Sigmoid colon (tissue), 4 donors: ENCODE measurements at regions not wholly inside any gene's neighbourhood (a gene's known extent, or its start where the extent isn't known, plus 50 kb on each side); places are given as distances from the start of the nearest gene placed in this dataset.

Source experiments
- EP300 ChIP-seq, 4 donors: sonication (generic); formaldehyde crosslinking; IDR thresholded peaks; one replicate each; pipeline ENCODE4 v1.6.1; 2017; ENCODE audit warnings: antibody characterized with exemption in 4 of 4
- POLR2A ChIP-seq, 2 donors: fragments of 450-650 bp; IDR thresholded peaks; one replicate each; pipeline ENCODE4 v1.6.1; 2016; ENCODE audit warnings: antibody characterized with exemption in 2 of 2, mild to moderate bottlenecking in 2 of 2, moderate library complexity in 2 of 2
- POLR2AphosphoS5 ChIP-seq, 4 donors: sonication (generic); formaldehyde crosslinking; IDR thresholded peaks; one replicate each; pipeline ENCODE4 v1.6.1; 2017; ENCODE audit warnings: antibody characterized with exemption in 4 of 4
- TF ChIP-seq, protein P1 (sequence below), 4 experiments: fragments of 450-650 bp in 3 of 4; fragments of 200-600 bp in 1 of 4; IDR thresholded peaks; one replicate each; pipeline ENCODE4 v1.5.1; 2016 to 2019; ENCODE audit warnings: antibody characterized with exemption in 4 of 4, mild to moderate bottlenecking in 3 of 4, moderate library complexity in 2 of 4

DNA sequence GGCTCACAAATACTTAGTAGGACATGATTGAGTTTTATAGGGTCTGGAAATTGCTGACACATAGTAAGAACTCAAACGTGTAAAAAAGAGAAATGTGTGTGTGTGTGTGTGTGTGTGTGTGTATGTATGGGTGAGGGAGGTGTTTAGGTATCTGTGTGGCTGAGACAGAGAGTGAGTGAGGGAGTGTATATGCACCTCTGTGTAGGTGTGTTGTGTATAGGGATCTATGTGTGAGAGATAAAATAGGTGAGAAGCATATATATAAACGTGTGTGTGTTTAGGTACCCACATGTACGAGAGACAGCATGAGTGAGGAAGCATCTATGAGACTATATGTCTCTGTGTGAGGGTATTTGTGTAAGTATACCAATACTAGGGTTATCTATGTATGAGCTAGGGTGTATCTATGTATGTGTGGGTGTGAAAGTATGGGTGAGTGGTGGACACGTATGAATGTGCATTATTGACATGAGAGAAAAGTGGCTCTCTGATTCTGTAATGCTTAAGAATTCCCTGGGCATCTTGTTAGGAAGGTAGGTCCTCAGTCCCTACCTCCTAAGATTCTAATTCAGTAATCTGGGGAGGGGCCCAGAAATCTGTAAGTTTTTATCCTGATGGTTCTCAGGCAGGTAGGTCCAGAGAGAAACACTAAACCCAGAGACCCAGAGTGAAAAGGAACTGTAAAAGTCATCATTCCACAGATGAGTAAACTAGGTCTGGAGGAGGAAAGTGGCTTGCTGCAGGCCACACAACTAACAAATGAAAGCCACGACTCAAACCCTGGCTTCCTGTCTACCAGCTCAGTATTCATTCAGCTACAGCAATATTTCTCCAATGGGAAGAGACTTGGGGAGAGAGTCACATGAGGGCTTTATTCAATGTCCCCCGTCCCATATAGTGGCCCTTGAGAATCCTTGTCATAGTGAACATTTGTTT lies 237.0 kb downstream of the IDS start:
- TF ChIP-seq POLR2A (IDR thresholded peaks at IDR 0.05) (no peak), POLR2AphosphoS5 (IDR thresholded peaks at IDR 0.05) (no peak), EP300 (IDR thresholded peaks at IDR 0.05) (no peak)
- TF ChIP-seq, protein P1, sequence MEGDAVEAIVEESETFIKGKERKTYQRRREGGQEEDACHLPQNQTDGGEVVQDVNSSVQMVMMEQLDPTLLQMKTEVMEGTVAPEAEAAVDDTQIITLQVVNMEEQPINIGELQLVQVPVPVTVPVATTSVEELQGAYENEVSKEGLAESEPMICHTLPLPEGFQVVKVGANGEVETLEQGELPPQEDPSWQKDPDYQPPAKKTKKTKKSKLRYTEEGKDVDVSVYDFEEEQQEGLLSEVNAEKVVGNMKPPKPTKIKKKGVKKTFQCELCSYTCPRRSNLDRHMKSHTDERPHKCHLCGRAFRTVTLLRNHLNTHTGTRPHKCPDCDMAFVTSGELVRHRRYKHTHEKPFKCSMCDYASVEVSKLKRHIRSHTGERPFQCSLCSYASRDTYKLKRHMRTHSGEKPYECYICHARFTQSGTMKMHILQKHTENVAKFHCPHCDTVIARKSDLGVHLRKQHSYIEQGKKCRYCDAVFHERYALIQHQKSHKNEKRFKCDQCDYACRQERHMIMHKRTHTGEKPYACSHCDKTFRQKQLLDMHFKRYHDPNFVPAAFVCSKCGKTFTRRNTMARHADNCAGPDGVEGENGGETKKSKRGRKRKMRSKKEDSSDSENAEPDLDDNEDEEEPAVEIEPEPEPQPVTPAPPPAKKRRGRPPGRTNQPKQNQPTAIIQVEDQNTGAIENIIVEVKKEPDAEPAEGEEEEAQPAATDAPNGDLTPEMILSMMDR (IDR thresholded peaks at IDR 0.05): no peak
